ENCODE measurements at regions not wholly inside any gene's neighbourhood (a gene's known extent, or its start where the extent isn't known, plus 50 kb on each side); places are given as distances from the start of the nearest gene placed in this dataset.
"Not testable (repeated sequence)": the region's sequence is repeated elsewhere in the genome, so short reads cannot be mapped to it uniquely, and the experiment has no call there.

GRCh38 chr20:47962286-47962963 lies 177.1 kb upstream of the SULF2 start:
- Histone ChIP-seq H3K4me3 (ENCODE audit: low read length) (no peak overlapping the region), H3K4me1 (ENCODE audit: control insufficient read depth, low read length) (no peaks in the 10 kb centered on the region), H3K27me3 (ENCODE audit: control insufficient read depth, low read length) (no peaks in the 10 kb centered on the region), H3K9me3 (ENCODE audit: control insufficient read depth, insufficient read depth, low read length) (no peaks in the 10 kb centered on the region), H3K27ac (ENCODE audit: low read depth, low read length) (no peak overlapping the region), H3K79me2 (ENCODE audit: control insufficient read depth, low read length) (no peaks in the 10 kb centered on the region), H4K20me1 (ENCODE audit: control insufficient read depth, insufficient read depth, low read depth, low read length) (no peaks in the 10 kb centered on the region), H3K9me2 (replicated peaks; ENCODE audit: control insufficient read depth, low read length) (no peaks in the 10 kb centered on the region), H3F3A (ENCODE audit: control insufficient read depth, insufficient read depth) (no peaks in the 10 kb centered on the region), H3K36me3 (ENCODE audit: control insufficient read depth, low read length) (no peaks in the 10 kb centered on the region), H3K4me2 (ENCODE audit: low read length) (no peak overlapping the region)
- TF ChIP-seq EZH2phosphoT487 (IDR thresholded peaks at IDR 0.05; ENCODE audit: borderline replicate concordance, low read length) (no peak), CTCF (IDR thresholded peaks at IDR 0.05; ENCODE audit: low read depth, low read length, poor library complexity, severe bottlenecking) (no peak)

GRCh38 chr20:47960769-47961541 lies 175.7 kb upstream of the SULF2 start:
- no peaks in the 10 kb centered on the region for H4K20me1 ChIP-seq (ENCODE audit: control insufficient read depth, insufficient read depth, low read depth, low read length)
- H3K27me3 ChIP-seq (ENCODE audit: control insufficient read depth, low read length), result no peaks in the 10 kb centered on the region
- H3F3A ChIP-seq (ENCODE audit: control insufficient read depth, insufficient read depth), result no peaks in the 10 kb centered on the region
- no peaks in the 10 kb centered on the region for H3K9me2 ChIP-seq (replicated peaks; ENCODE audit: control insufficient read depth, low read length)
- no peak overlapping the region for H3K27ac ChIP-seq (ENCODE audit: low read depth, low read length)
- no peaks in the 10 kb centered on the region for H3K9me3 ChIP-seq (ENCODE audit: control insufficient read depth, insufficient read depth, low read length)
- no peaks in the 10 kb centered on the region for H3K79me2 ChIP-seq (ENCODE audit: control insufficient read depth, low read length)
- TF ChIP-seq EZH2phosphoT487 (IDR thresholded peaks at IDR 0.05; ENCODE audit: borderline replicate concordance, low read length) (no peak), CTCF (IDR thresholded peaks at IDR 0.05; ENCODE audit: low read depth, low read length, poor library complexity, severe bottlenecking) (no peak)
- no peaks in the 10 kb centered on the region for H3K4me1 ChIP-seq (ENCODE audit: control insufficient read depth, low read length)
- H3K4me3 ChIP-seq (ENCODE audit: low read length), result no peak overlapping the region
- H3K4me2 ChIP-seq (ENCODE audit: low read length), result no peak overlapping the region
- no peaks in the 10 kb centered on the region for H3K36me3 ChIP-seq (ENCODE audit: control insufficient read depth, low read length)

- no peaks in the 10 kb centered on the region for H3F3A ChIP-seq (ENCODE audit: control insufficient read depth, insufficient read depth)
- no peaks in the 10 kb centered on the region for H3K9me3 ChIP-seq (ENCODE audit: control insufficient read depth, insufficient read depth, low read length)
- no peak overlapping the region for H3K4me2 ChIP-seq (ENCODE audit: low read length)
- no peak overlapping the region for H3K4me3 ChIP-seq (ENCODE audit: low read length)
- H3K79me2 ChIP-seq (ENCODE audit: control insufficient read depth, low read length), result no peaks in the 10 kb centered on the region
- H3K27ac ChIP-seq (ENCODE audit: low read depth, low read length), result no peak overlapping the region
- H3K36me3 ChIP-seq (ENCODE audit: control insufficient read depth, low read length), result no peaks in the 10 kb centered on the region
- no peaks in the 10 kb centered on the region for H4K20me1 ChIP-seq (ENCODE audit: control insufficient read depth, insufficient read depth, low read depth, low read length)
- H3K9me2 ChIP-seq (replicated peaks; ENCODE audit: control insufficient read depth, low read length), result no peaks in the 10 kb centered on the region
- TF ChIP-seq CTCF (IDR thresholded peaks at IDR 0.05; ENCODE audit: low read depth, low read length, poor library complexity, severe bottlenecking) (no peak), EZH2phosphoT487 (IDR thresholded peaks at IDR 0.05; ENCODE audit: borderline replicate concordance, low read length) (no peak)
- no peaks in the 10 kb centered on the region for H3K4me1 ChIP-seq (ENCODE audit: control insufficient read depth, low read length)
- H3K27me3 ChIP-seq (ENCODE audit: control insufficient read depth, low read length), result no peaks in the 10 kb centered on the region
Observed at GRCh38 chr20:47960277-47960676, 175.0 kb upstream of the SULF2 start.

GRCh38 chr20:47957989-47958801 lies 172.9 kb upstream of the SULF2 start:
- H3K27ac ChIP-seq (ENCODE audit: low read depth, low read length); H4K20me1 ChIP-seq (ENCODE audit: control insufficient read depth, insufficient read depth, low read depth, low read length); H3K27me3 ChIP-seq (ENCODE audit: control insufficient read depth, low read length); H3F3A ChIP-seq (ENCODE audit: control insufficient read depth, insufficient read depth); H3K36me3 ChIP-seq (ENCODE audit: control insufficient read depth, low read length); H3K9me2 ChIP-seq (replicated peaks; ENCODE audit: control insufficient read depth, low read length); H3K4me2 ChIP-seq (ENCODE audit: low read length); H3K79me2 ChIP-seq (ENCODE audit: control insufficient read depth, low read length); H3K9me3 ChIP-seq (ENCODE audit: control insufficient read depth, insufficient read depth, low read length); H3K4me3 ChIP-seq (ENCODE audit: low read length); H3K4me1 ChIP-seq (ENCODE audit: control insufficient read depth, low read length): not testable (repeated sequence)
